H9 (cell line): ENCODE measurements at regions not wholly inside any gene's neighbourhood (a gene's known extent, or its start where the extent isn't known, plus 50 kb on each side); places are given as distances from the start of the nearest gene placed in this dataset.

Source experiments
- DNase-seq: peaks from one replicate; pipeline ENCODE4 v3.0.0-alpha.2; 2017
- H2AFZ ChIP-seq: one replicate; pipeline ENCODE4 v1.6.1; 2013; ENCODE audit warnings: mild to moderate bottlenecking, low read length, control low read depth, moderate library complexity
- H2AK5ac ChIP-seq: 2 replicates; pipeline ENCODE4 v1.6.1; 2013; ENCODE audit warnings: low read length, control low read depth, mixed read lengths; ENCODE audit not compliant: insufficient read length
- H2BK120ac ChIP-seq: one replicate; pipeline ENCODE4 v1.6.1; 2013; ENCODE audit warnings: low read depth, mild to moderate bottlenecking, low read length, control low read depth, inconsistent platforms; ENCODE audit not compliant: poor library complexity, severe bottlenecking
- H2BK12ac ChIP-seq: 2 replicates; pipeline ENCODE4 v1.6.1; 2013; ENCODE audit warnings: low read length, control low read depth, mixed read lengths, low read depth; ENCODE audit not compliant: insufficient read length
- H2BK15ac ChIP-seq: 2 replicates; pipeline ENCODE4 v1.6.1; 2013; ENCODE audit warnings: low read depth, low read length, control low read depth
- H2BK20ac ChIP-seq: one replicate; pipeline ENCODE4 v1.6.1; 2013; ENCODE audit warnings: low read depth, mild to moderate bottlenecking, low read length, control low read depth, inconsistent platforms; ENCODE audit not compliant: poor library complexity, severe bottlenecking
- H2BK5ac ChIP-seq: 2 replicates; pipeline ENCODE4 v1.6.1; 2013; ENCODE audit warnings: low read length, control low read depth, mixed read lengths; ENCODE audit not compliant: insufficient read length
- H3K14ac ChIP-seq: 2 replicates; pipeline ENCODE4 v1.6.1; 2013; ENCODE audit warnings: low read length, control low read depth; ENCODE audit not compliant: insufficient read depth
- H3K18ac ChIP-seq: 2 replicates; pipeline ENCODE4 v1.6.1; 2013; ENCODE audit warnings: low read depth, mild to moderate bottlenecking, mixed read lengths, low read length, control low read depth; ENCODE audit not compliant: insufficient read length
- H3K23ac ChIP-seq: 2 replicates; pipeline ENCODE4 v1.6.1; 2013; ENCODE audit warnings: low read length, control low read depth, mixed read lengths, low read depth; ENCODE audit not compliant: insufficient read length
- H3K23me2 ChIP-seq: 2 replicates; pipeline ENCODE4 v1.6.1; 2013; ENCODE audit warnings: low read depth, mild to moderate bottlenecking, mixed read lengths, low read length, control low read depth; ENCODE audit not compliant: insufficient read length, poor library complexity, severe bottlenecking
- H3K27ac ChIP-seq: 2 replicates; pipeline ENCODE4 v1.5.1; 2013; ENCODE audit warnings: low read length, control low read depth, mixed read lengths, low read depth; ENCODE audit not compliant: insufficient read length
- H3K27me3 ChIP-seq: 2 replicates; pipeline ENCODE4 v1.6.1; 2013; ENCODE audit warnings: low read length, control low read depth, inconsistent platforms; ENCODE audit not compliant: insufficient read depth
- H3K4ac ChIP-seq: 2 replicates; pipeline ENCODE4 v1.6.1; 2013; ENCODE audit warnings: low read depth, mild to moderate bottlenecking, control low read depth, inconsistent platforms, low read length, moderate library complexity
- H3K4me1 ChIP-seq: 2 replicates; pipeline ENCODE4 v1.6.1; 2013; ENCODE audit warnings: low read length, control low read depth, inconsistent platforms; ENCODE audit not compliant: insufficient read depth
- H3K4me2 ChIP-seq: 2 replicates; pipeline ENCODE4 v1.6.1; 2013; ENCODE audit warnings: low read length, control low read depth, mixed read lengths; ENCODE audit not compliant: insufficient read length, insufficient read depth
- H3K56ac ChIP-seq: 2 replicates; pipeline ENCODE4 v1.6.1; 2013; ENCODE audit warnings: low read depth, mild to moderate bottlenecking, mixed read lengths, low read length, control low read depth; ENCODE audit not compliant: insufficient read length
- H3K79me1 ChIP-seq: 2 replicates; pipeline ENCODE4 v1.6.1; 2013; ENCODE audit warnings: low read depth, mild to moderate bottlenecking, moderate library complexity, low read length, control low read depth, inconsistent platforms; ENCODE audit not compliant: insufficient read depth, poor library complexity, severe bottlenecking
- H3K79me2 ChIP-seq: 2 replicates; pipeline ENCODE4 v1.6.1; 2013; ENCODE audit warnings: low read length, control low read depth, inconsistent platforms; ENCODE audit not compliant: insufficient read depth
- H3K9ac ChIP-seq: 2 replicates; pipeline ENCODE4 v1.6.1; 2013; ENCODE audit warnings: low read length, control low read depth, mixed read lengths; ENCODE audit not compliant: insufficient read length; ENCODE audit errors: extremely low read depth
- H3K9me3 ChIP-seq: one replicate; pipeline ENCODE4 v1.6.1; 2013; ENCODE audit warnings: low read depth, low read length, inconsistent platforms; ENCODE audit not compliant: control insufficient read depth
- H3T11ph ChIP-seq: one replicate; pipeline ENCODE4 v1.6.1; 2013; ENCODE audit warnings: mild to moderate bottlenecking, low read length, control low read depth, inconsistent platforms
- H4K20me1 ChIP-seq: one replicate; pipeline ENCODE4 v1.6.1; 2013; ENCODE audit not compliant: control insufficient read depth, insufficient read length, insufficient read depth
- H4K5ac ChIP-seq: 2 replicates; pipeline ENCODE4 v1.6.1; 2013; ENCODE audit warnings: low read depth, mild to moderate bottlenecking, mixed read lengths, low read length, control low read depth; ENCODE audit not compliant: insufficient read length
- H4K8ac ChIP-seq: replicated peaks from 2 replicates; pipeline ENCODE4 v1.6.1; 2013; ENCODE audit warnings: low read length, control low read depth, mixed read lengths, low read depth; ENCODE audit not compliant: insufficient read length
- H4K91ac ChIP-seq: 2 replicates; pipeline ENCODE4 v1.6.1; 2013; ENCODE audit warnings: low read depth, mild to moderate bottlenecking, moderate library complexity, mixed read lengths, low read length, control low read depth; ENCODE audit not compliant: insufficient read length
- H3K27ac Mint-ChIP-seq, 3 experiments: 2 replicates in 2 of 3; 3 replicates in 1 of 3; pipeline ENCODE4 v1.8.0; 2020 to 2021; ENCODE audit warnings: mixed read lengths in 3 of 3, mild to moderate bottlenecking in 1 of 3, moderate library complexity in 1 of 3
- H3K27me3 Mint-ChIP-seq: 2 replicates; pipeline ENCODE4 v1.8.0; 2021; ENCODE audit warnings: low read depth, mild to moderate bottlenecking, moderate library complexity, mixed read lengths
- H3K36me3 Mint-ChIP-seq, 3 experiments: 2 replicates in 2 of 3; 3 replicates in 1 of 3; pipeline ENCODE4 v1.8.0; 2020 to 2021; ENCODE audit warnings: low read depth in 3 of 3, mixed read lengths in 3 of 3; ENCODE audit not compliant: insufficient read depth in 1 of 3
- H3K4me1 Mint-ChIP-seq, 2 experiments: 2 replicates each; pipeline ENCODE4 v1.8.0; 2020; ENCODE audit warnings: mixed read lengths in 2 of 2
- H3K4me3 Mint-ChIP-seq, 2 experiments: 2 replicates in 1 of 2; 3 replicates in 1 of 2; pipeline ENCODE4 v1.8.0; 2020 to 2021; ENCODE audit warnings: mild to moderate bottlenecking in 2 of 2, mixed read lengths in 2 of 2, moderate library complexity in 1 of 2
- H3K9me3 Mint-ChIP-seq, 2 experiments: 2 replicates in 1 of 2; 3 replicates in 1 of 2; pipeline ENCODE4 v1.8.0; 2020; ENCODE audit warnings: mild to moderate bottlenecking in 2 of 2, mixed read lengths in 2 of 2, moderate library complexity in 1 of 2
- WGBS: extraction: QIAGEN DNeasy Blood & Tissue Kit; methylation state at CpG from one replicate; pipeline ENCODE4 v1.1.7; 2013; ENCODE audit warnings: missing lambda C conversion rate, low lambda C conversion rate, mixed read lengths; ENCODE audit not compliant: insufficient read length; ENCODE audit errors: extremely low coverage; 5-methylcytosine and 5-hydroxymethylcytosine counted together
- TF ChIP-seq, protein P1 (sequence below): fragments of 200-600 bp; sonication (generic); conservative IDR thresholded peaks from 3 replicates; pipeline ENCODE4 v1.8.0; 2021; ENCODE audit warnings: antibody characterized with exemption, mild to moderate bottlenecking

DNA sequence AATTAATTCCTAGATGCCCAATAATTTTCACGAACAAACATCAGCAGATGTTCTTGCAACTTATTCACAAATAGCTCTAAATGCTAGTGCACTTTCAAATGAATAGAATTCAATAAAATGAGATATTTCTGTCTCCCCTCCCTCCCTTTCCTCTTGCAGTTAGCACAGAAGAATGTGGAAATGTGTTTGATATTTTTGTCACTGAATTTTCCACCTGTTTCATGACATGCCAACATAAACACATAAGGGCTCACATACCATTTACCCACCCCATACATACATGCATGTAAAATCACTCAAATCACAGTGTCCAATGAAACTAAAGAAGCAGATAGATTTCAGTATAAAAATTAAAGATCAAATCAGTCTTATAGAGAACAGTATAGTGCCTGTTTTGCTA is 746.9 kb upstream of the MARCKS start:
- Histone ChIP-seq H3K4me2 (no peak overlapping the region), H3K18ac (no peak overlapping the region), H2BK15ac (no peak overlapping the region), H3K23ac (no peak overlapping the region), H3K79me1 (no peaks in the 10 kb centered on the region), H3K4me1 (no peaks in the 10 kb centered on the region), H2BK20ac (no peak overlapping the region), H3K9ac (no peak overlapping the region), H3K23me2 (no peaks in the 10 kb centered on the region), H4K20me1 (no peaks in the 10 kb centered on the region), H2BK12ac (no peak overlapping the region), H3K27me3 (no peaks in the 10 kb centered on the region), H2AFZ (no peak overlapping the region), H4K8ac (no peak overlapping the region), H3K14ac (no peak overlapping the region), H3K56ac (no peak overlapping the region), H3K4ac (no peak overlapping the region), H2AK5ac (no peak overlapping the region), H4K5ac (no peak overlapping the region), H3T11ph (no peak overlapping the region), H3K27ac (no peak overlapping the region), H3K9me3 (no peaks in the 10 kb centered on the region), H4K91ac (no peak overlapping the region), H2BK5ac (no peak overlapping the region), H2BK120ac (no peak overlapping the region), H3K79me2 (no peaks in the 10 kb centered on the region)
- Mint-ChIP-seq H3K36me3 (no peaks in the 10 kb centered on the region; a peak in 2 of 7 replicates), H3K4me1 (peaks cover 4% of the 10 kb centered on the region in 2 experiments), H3K27me3 (no peaks in the 10 kb centered on the region), H3K4me3 (no peak overlapping the region), H3K27ac (no peak overlapping the region), H3K9me3 (peaks cover 4 to 5% of the 10 kb centered on the region in 2 experiments; a peak in 3 of 5 replicates)
- WGBS: no CpG with 5 or more reads among the region's 1 CpG
- no peak for DNase-seq
- TF ChIP-seq, protein P1, sequence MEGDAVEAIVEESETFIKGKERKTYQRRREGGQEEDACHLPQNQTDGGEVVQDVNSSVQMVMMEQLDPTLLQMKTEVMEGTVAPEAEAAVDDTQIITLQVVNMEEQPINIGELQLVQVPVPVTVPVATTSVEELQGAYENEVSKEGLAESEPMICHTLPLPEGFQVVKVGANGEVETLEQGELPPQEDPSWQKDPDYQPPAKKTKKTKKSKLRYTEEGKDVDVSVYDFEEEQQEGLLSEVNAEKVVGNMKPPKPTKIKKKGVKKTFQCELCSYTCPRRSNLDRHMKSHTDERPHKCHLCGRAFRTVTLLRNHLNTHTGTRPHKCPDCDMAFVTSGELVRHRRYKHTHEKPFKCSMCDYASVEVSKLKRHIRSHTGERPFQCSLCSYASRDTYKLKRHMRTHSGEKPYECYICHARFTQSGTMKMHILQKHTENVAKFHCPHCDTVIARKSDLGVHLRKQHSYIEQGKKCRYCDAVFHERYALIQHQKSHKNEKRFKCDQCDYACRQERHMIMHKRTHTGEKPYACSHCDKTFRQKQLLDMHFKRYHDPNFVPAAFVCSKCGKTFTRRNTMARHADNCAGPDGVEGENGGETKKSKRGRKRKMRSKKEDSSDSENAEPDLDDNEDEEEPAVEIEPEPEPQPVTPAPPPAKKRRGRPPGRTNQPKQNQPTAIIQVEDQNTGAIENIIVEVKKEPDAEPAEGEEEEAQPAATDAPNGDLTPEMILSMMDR: no peak
